Natural killer cell treated with Interleukin-12 subunit alpha and Interleukin-12 subunit beta and Interleukin-15 and Interleukin-18, amount 100 ng/mL, for 72 hours (primary cell): ENCODE measurements at regions not wholly inside any gene's neighbourhood (a gene's known extent, or its start where the extent isn't known, plus 50 kb on each side); places are given as distances from the start of the nearest gene placed in this dataset.
"Not testable (repeated sequence)": the region's sequence is repeated elsewhere in the genome, so short reads cannot be mapped to it uniquely, and the experiment has no call there.

Source experiments
- ATAC-seq, 2 donors: fragments of 150-1000 bp; cut with Tn5 transposase in 1 of 2; sonication (Bioruptor Pico), chemical (Tn5 transposase) in 1 of 2; 2 replicates each; pipeline ENCODE4 v1.10.0; 2021
- DNase-seq: peaks from one replicate; pipeline ENCODE4 v3.0.0; 2022; ENCODE audit warnings: low spot score
- H3K27ac Mint-ChIP-seq, 2 donors: 1 replicate in 1 of 2; 2 replicates in 1 of 2; pipeline ENCODE4 v1.8.0; 2022; ENCODE audit warnings: mixed read lengths in 2 of 2, mild to moderate bottlenecking in 1 of 2, moderate library complexity in 1 of 2
- H3K27me3 Mint-ChIP-seq, 2 donors: 1 replicate in 1 of 2; 2 replicates in 1 of 2; pipeline ENCODE4 v1.8.0; 2022; ENCODE audit warnings: mixed read lengths in 2 of 2
- H3K36me3 Mint-ChIP-seq: one replicate; pipeline ENCODE4 v1.8.0; 2022; ENCODE audit warnings: mixed read lengths
- H3K4me1 Mint-ChIP-seq, 2 donors: 1 replicate in 1 of 2; 2 replicates in 1 of 2; pipeline ENCODE4 v1.8.0; 2022; ENCODE audit warnings: low read depth in 2 of 2, mixed read lengths in 2 of 2, mild to moderate bottlenecking in 1 of 2
- H3K4me3 Mint-ChIP-seq: one replicate; pipeline ENCODE4 v1.8.0; 2022; ENCODE audit warnings: mixed read lengths
- H3K9me3 Mint-ChIP-seq: 2 replicates; pipeline ENCODE4 v1.8.0; 2022; ENCODE audit warnings: mixed read lengths

- DNase-seq (no peak), ATAC-seq (no peak)
- peaks cover 23 to 40% of the 10 kb centered on the region in 2 donors for H3K4me1 Mint-ChIP-seq
These were observed 444.0 kb downstream of the PTPRC start for GRCh38 chr1:199082778-199083389.

GRCh38 chr1:199083680-199084079 lies 444.8 kb downstream of the PTPRC start:
- peaks cover 6% of the 10 kb centered on the region for H3K9me3 Mint-ChIP-seq
- DNase-seq, result no peak
- peaks cover 25 to 44% of the 10 kb centered on the region in 2 donors for H3K4me1 Mint-ChIP-seq
- H3K36me3 Mint-ChIP-seq, result peaks cover 34% of the 10 kb centered on the region
- no peak overlapping the region for H3K4me3 Mint-ChIP-seq
- ATAC-seq, result no peak
- H3K27me3 Mint-ChIP-seq, result no peaks in the 10 kb centered on the region
- no peak overlapping the region for H3K27ac Mint-ChIP-seq

More at GRCh38 chr1:199082778-199083389, 444.0 kb downstream of the PTPRC start:
- Mint-ChIP-seq H3K27me3 (no peaks in the 10 kb centered on the region), H3K27ac (peak overlapping the region in 1 of 2 donors; percentile 52), H3K9me3 (peaks cover 4% of the 10 kb centered on the region), H3K4me3 (no peak overlapping the region), H3K36me3 (peaks cover 31% of the 10 kb centered on the region)

GRCh38 chr1:199084293-199084692 lies 445.5 kb downstream of the PTPRC start:
- DNase-seq (no peak), ATAC-seq (peak; percentile 32 to 46)
- H3K27me3 Mint-ChIP-seq, result no peaks in the 10 kb centered on the region
- no peak overlapping the region for H3K4me3 Mint-ChIP-seq
- peak overlapping the region; percentile 26 to 77 for H3K27ac Mint-ChIP-seq
- H3K36me3 Mint-ChIP-seq, result peaks cover 34% of the 10 kb centered on the region
- peaks cover 30 to 50% of the 10 kb centered on the region in 2 donors for H3K4me1 Mint-ChIP-seq
- peaks cover 6% of the 10 kb centered on the region for H3K9me3 Mint-ChIP-seq

GRCh38 chr1:199085903-199086302 lies 447.1 kb downstream of the PTPRC start:
- H3K4me1 Mint-ChIP-seq, result peaks cover 40 to 59% of the 10 kb centered on the region in 2 donors
- ATAC-seq (no peak), DNase-seq (no peak)
- no peaks in the 10 kb centered on the region for H3K27me3 Mint-ChIP-seq
- peak overlapping the region in 1 of 2 donors; percentile 38 for H3K27ac Mint-ChIP-seq
- peaks cover 6% of the 10 kb centered on the region for H3K9me3 Mint-ChIP-seq
- peaks cover 34% of the 10 kb centered on the region for H3K36me3 Mint-ChIP-seq
- peak overlapping the region; percentile 0 for H3K4me3 Mint-ChIP-seq

- Mint-ChIP-seq H3K36me3 (peaks cover 34% of the 10 kb centered on the region), H3K27me3 (no peaks in the 10 kb centered on the region), H3K4me1 (peaks cover 40 to 48% of the 10 kb centered on the region in 2 donors), H3K27ac (peak overlapping the region; percentile 59 to 86), H3K9me3 (peaks cover 6% of the 10 kb centered on the region), H3K4me3 (peak overlapping the region; percentile 39)
- ATAC-seq (no peak), DNase-seq (no peak)
These were observed 448.3 kb downstream of the PTPRC start for GRCh38 chr1:199087144-199087543.

- ATAC-seq (peak; percentile 93 to 94), DNase-seq (peak; percentile 82)
- peak overlapping the region; percentile 60 for H3K4me3 Mint-ChIP-seq
- peaks cover 9% of the 10 kb centered on the region for H3K9me3 Mint-ChIP-seq
- no peaks in the 10 kb centered on the region for H3K27me3 Mint-ChIP-seq
- H3K4me1 Mint-ChIP-seq, result peaks cover 40 to 46% of the 10 kb centered on the region in 2 donors
- peaks cover 34% of the 10 kb centered on the region for H3K36me3 Mint-ChIP-seq
- peak overlapping the region; percentile 45 to 86 for H3K27ac Mint-ChIP-seq
These were observed 450.7 kb downstream of the PTPRC start for GRCh38 chr1:199089393-199090122.

GRCh38 chr1:199095628-199096027 lies 456.8 kb downstream of the PTPRC start:
- not testable (repeated sequence) for ATAC-seq, DNase-seq, H3K27me3 Mint-ChIP-seq, H3K9me3 Mint-ChIP-seq
- Mint-ChIP-seq H3K36me3 (peaks cover 23% of the 10 kb centered on the region), H3K4me1 (peaks cover 34 to 44% of the 10 kb centered on the region in 2 donors), H3K4me3 (peak overlapping the region; percentile 55), H3K27ac (peak overlapping the region; percentile 52 to 56)

GRCh38 chr1:199096591-199096990 lies 457.8 kb downstream of the PTPRC start:
- no peak for ATAC-seq

GRCh38 chr1:199098468-199098867 lies 459.6 kb downstream of the PTPRC start:
- ATAC-seq, result peak; percentile 51 to 73
- no peak for DNase-seq
- Mint-ChIP-seq H3K27me3 (no peaks in the 10 kb centered on the region), H3K4me3 (no peak overlapping the region), H3K36me3 (peaks cover 19% of the 10 kb centered on the region), H3K4me1 (peaks cover 37 to 51% of the 10 kb centered on the region in 2 donors), H3K27ac (peak overlapping the region; percentile 52 to 56), H3K9me3 (no peaks in the 10 kb centered on the region)

More at GRCh38 chr1:199096591-199096990, 457.8 kb downstream of the PTPRC start:
- peak overlapping the region; percentile 51 for H3K4me3 Mint-ChIP-seq
- H3K4me1 Mint-ChIP-seq, result peaks cover 34 to 48% of the 10 kb centered on the region in 2 donors
- no peak for DNase-seq
- H3K27me3 Mint-ChIP-seq, result no peaks in the 10 kb centered on the region
- peaks cover 3% of the 10 kb centered on the region for H3K9me3 Mint-ChIP-seq
- H3K27ac Mint-ChIP-seq, result peak overlapping the region; percentile 52 to 56
- peaks cover 20% of the 10 kb centered on the region for H3K36me3 Mint-ChIP-seq

GRCh38 chr1:199101139-199101538 lies 462.3 kb downstream of the PTPRC start:
- H3K9me3 Mint-ChIP-seq, result peaks cover 5% of the 10 kb centered on the region
- peak overlapping the region in 1 of 2 donors; percentile 70 for H3K27ac Mint-ChIP-seq

GRCh38 chr1:199101635-199102034 lies 462.8 kb downstream of the PTPRC start:
- peak overlapping the region in 1 of 2 donors; percentile 70 for H3K27ac Mint-ChIP-seq
- peaks cover 5% of the 10 kb centered on the region for H3K9me3 Mint-ChIP-seq
- no peak overlapping the region for H3K4me3 Mint-ChIP-seq
- peaks cover 25% of the 10 kb centered on the region for H3K36me3 Mint-ChIP-seq
- H3K27me3 Mint-ChIP-seq, result no peaks in the 10 kb centered on the region
- H3K4me1 Mint-ChIP-seq, result peaks cover 27 to 35% of the 10 kb centered on the region in 2 donors
- no peak for DNase-seq
- ATAC-seq, result no peak

More at GRCh38 chr1:199101139-199101538, 462.3 kb downstream of the PTPRC start:
- Mint-ChIP-seq H3K27me3 (no peaks in the 10 kb centered on the region), H3K4me1 (peaks cover 27 to 37% of the 10 kb centered on the region in 2 donors), H3K36me3 (peaks cover 22% of the 10 kb centered on the region), H3K4me3 (no peak overlapping the region)
- ATAC-seq, result no peak
- DNase-seq, result no peak

GRCh38 chr1:199102239-199102638 lies 463.4 kb downstream of the PTPRC start:
- Mint-ChIP-seq H3K27ac (peak overlapping the region; percentile 54 to 81), H3K4me3 (no peak overlapping the region), H3K36me3 (peaks cover 21% of the 10 kb centered on the region), H3K9me3 (peaks cover 5% of the 10 kb centered on the region), H3K4me1 (peaks cover 21 to 29% of the 10 kb centered on the region in 2 donors), H3K27me3 (no peaks in the 10 kb centered on the region)
- DNase-seq (no peak), ATAC-seq (no peak)

- DNase-seq, result no peak
- H3K36me3 Mint-ChIP-seq, result peaks cover 32% of the 10 kb centered on the region
- no peaks in the 10 kb centered on the region for H3K27me3 Mint-ChIP-seq
- no peak for ATAC-seq
- no peak overlapping the region for H3K4me3 Mint-ChIP-seq
- H3K9me3 Mint-ChIP-seq, result peaks cover 5% of the 10 kb centered on the region
- H3K27ac Mint-ChIP-seq, result peak overlapping the region in 1 of 2 donors; percentile 86
- H3K4me1 Mint-ChIP-seq, result peaks cover 10 to 15% of the 10 kb centered on the region in 2 donors
These were observed 470.3 kb downstream of the PTPRC start for GRCh38 chr1:199109160-199109559.

- H3K36me3 Mint-ChIP-seq, result peaks cover 17% of the 10 kb centered on the region
- ATAC-seq, result no peak
- no peaks in the 10 kb centered on the region for H3K27me3 Mint-ChIP-seq
- no peaks in the 10 kb centered on the region for H3K9me3 Mint-ChIP-seq
- H3K27ac Mint-ChIP-seq, result no peak overlapping the region
- H3K4me1 Mint-ChIP-seq, result peaks cover 10 to 19% of the 10 kb centered on the region in 2 donors
- no peak for DNase-seq
- no peak overlapping the region for H3K4me3 Mint-ChIP-seq
These were observed 473.5 kb downstream of the PTPRC start for GRCh38 chr1:199112365-199112764.
